Activated T-helper 9 cell treated with anti-CD3 and anti-CD28 coated beads, Interleukin-2, amount 50 U/mL, for 16 hours (primary cell): ENCODE measurements at regions not wholly inside any gene's neighbourhood (a gene's known extent, or its start where the extent isn't known, plus 50 kb on each side); places are given as distances from the start of the nearest gene placed in this dataset.
"Not testable (repeated sequence)": the region's sequence is repeated elsewhere in the genome, so short reads cannot be mapped to it uniquely, and the experiment has no call there.

Source experiments
- DNase-seq: peaks from one replicate; pipeline ENCODE4 v3.0.0-alpha.2; 2020; ENCODE audit warnings: low read depth

GRCh38 chr6:119874381-119874780, 524.8 kb upstream of the MAN1A1 start:
- DNase-seq: no peak

- no peak for DNase-seq
Measured at GRCh38 chr6:119873107-119873506, 523.5 kb upstream of the MAN1A1 start.

- DNase-seq: no peak
Measured at GRCh38 chr6:119871520-119871919, 522.0 kb upstream of the MAN1A1 start.

GRCh38 chr6:119865466-119866350, 516.1 kb upstream of the MAN1A1 start:
- no peak for DNase-seq

DNA sequence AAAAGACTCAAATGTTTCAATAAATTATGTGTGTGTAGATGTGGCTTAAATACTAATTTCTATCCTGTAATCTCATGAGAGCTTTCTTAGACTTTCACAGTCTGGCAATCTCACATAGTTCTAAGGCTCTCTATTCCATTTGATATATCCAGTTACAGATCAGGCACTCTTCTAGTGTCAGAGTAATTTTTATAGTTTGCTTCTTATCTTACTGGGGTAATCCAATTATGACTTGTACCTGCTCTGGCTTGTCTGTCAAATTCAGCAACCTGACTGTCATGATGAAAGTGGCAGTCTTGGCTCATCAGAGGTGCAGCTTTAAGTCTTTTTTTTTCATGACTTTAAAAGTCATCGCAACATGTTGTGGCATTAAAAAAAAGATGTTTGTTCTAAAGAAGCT, 513.2 kb upstream of the MAN1A1 start:
- no peak for DNase-seq

DNA sequence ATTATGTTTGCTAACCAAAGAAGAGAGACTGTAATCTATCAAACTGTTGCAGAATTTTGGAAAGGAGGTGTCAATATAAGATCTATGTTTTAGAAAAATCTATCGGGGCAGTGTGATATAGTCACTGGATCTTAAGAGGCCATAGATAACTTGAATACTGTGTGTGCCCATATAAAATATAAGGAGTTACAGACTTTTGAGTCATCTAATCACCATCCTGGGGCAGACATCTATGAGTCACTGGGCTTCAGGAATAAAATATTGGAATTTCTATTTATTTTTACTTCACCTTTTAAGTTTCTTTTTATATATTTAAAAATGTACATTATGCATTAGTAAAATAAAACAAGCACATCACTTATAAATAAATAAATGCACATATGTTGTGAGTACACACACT, 509.3 kb upstream of the MAN1A1 start:
- no peak for DNase-seq

DNA sequence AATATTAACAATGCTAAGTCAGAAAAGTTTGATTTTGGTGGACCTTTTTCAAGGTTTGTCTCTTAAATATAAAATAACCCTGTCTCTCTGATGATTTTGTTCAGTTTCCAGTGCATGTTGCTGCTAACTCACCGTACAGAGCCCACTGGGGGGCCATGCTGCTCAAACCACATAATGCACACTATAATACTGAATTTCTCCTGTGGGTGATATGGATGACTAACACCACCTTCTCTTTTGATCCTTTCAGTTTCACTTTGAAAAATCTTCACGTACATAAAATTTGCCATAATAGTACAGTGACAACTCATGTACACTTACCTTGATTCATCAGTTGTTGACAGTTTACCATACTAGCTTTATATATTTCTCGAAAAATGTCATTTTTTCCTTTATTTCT, 506.6 kb upstream of the MAN1A1 start:
- DNase-seq: no peak

DNA sequence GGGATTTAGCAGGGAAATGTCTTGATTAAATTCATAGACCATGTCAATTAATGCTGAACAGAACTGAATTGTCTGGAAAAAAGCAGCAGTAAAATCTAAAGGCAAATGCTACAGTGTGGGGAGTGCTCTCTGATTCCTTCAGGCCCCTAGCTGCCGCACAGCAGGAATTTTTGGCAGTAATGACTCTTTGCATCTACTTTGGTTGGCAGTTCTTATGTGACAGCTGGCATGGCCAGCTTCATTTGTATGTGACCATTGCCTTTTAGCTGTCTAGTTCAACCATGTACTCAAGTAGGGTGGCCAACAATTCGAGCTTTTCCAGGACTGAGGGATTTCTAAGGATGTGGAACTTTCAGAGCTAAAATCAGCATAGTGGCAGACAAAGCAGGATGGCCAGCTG, 499.1 kb upstream of the MAN1A1 start:
- DNase-seq: no peak

GRCh38 chr6:119845161-119845560, 495.6 kb upstream of the MAN1A1 start:
- no peak for DNase-seq

- no peak for DNase-seq
Measured at GRCh38 chr6:119844387-119844786, 494.8 kb upstream of the MAN1A1 start.

GRCh38 chr6:119842191-119842590, 492.6 kb upstream of the MAN1A1 start:
- DNase-seq: no peak

DNA sequence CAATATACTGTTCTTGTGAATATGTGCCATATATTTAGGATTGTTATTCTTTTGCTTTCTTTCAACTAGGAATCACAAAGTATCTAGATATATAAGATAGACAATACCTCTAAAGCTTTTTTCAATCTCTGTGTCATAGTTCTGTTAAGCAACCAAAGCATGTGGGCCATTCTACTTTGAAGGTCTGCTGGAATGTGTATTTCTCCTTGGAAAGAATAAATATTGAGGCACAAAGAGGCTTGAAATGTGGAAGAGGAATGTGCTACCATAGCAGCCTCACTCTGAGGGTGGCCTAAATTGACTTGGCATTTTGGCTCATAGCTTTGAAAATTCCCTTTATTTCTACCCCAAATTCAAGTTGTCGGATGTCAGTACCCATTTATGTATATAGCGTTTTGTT, 488.5 kb upstream of the MAN1A1 start:
- no peak for DNase-seq

DNA sequence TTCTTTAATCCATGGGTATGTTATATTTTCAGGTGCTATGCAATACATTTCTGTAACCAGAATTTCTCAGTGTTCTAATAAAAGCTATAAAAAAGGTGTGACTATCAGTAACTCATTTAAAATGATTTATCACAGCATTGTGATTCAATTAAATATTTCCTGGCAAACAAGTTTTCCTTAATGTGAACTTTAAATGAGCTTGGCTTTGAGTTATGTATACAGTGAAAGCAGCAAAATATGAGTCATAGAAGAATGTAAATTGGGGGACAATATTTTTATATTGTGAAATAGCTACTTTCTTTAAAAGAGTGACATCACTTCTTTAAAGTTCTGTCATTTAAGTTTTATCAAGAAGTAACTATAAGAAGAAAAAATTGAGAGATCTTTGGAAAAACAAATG, 484.9 kb upstream of the MAN1A1 start:
- no peak for DNase-seq

DNA sequence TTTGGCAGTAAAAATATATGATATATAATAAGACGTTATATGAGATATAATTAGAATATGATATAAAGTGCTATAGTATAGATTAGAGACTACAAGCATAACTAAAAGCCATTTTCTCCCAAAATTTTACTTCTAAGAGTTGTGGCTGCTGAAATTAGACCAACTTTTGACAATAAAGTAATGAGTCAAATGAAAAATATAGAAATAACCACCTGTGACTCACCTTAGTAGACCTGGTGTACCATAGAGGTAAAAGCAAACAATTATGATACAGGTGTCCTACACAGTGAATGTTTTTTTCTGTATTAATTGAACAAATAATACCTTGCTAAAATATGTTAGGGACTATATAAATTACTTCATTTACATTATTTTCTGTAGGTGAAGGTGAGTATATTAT, 482.9 kb upstream of the MAN1A1 start:
- DNase-seq: no peak

GRCh38 chr6:119830494-119831295, 481.1 kb upstream of the MAN1A1 start:
- no peak for DNase-seq

DNA sequence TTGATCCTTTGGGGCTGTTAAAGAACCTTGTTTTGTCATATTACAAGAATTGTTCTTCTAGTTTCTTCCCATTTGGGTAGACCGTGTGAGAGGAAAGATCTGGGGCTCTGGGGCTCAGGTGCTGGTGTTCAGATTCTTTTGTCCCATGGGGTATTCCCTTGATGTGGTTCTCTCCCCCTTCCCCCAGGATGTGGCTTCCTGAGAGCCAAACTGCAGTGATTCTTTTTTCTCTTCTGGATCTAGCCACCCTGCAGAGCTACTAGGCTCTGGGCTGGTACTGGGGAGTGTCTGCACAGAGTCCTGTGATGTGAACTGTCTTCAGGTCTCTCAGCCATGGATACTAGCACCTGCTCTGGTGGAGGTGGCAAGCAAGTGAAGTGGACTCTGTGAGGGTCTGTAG, 480.5 kb upstream of the MAN1A1 start:
- no peak for DNase-seq

DNA sequence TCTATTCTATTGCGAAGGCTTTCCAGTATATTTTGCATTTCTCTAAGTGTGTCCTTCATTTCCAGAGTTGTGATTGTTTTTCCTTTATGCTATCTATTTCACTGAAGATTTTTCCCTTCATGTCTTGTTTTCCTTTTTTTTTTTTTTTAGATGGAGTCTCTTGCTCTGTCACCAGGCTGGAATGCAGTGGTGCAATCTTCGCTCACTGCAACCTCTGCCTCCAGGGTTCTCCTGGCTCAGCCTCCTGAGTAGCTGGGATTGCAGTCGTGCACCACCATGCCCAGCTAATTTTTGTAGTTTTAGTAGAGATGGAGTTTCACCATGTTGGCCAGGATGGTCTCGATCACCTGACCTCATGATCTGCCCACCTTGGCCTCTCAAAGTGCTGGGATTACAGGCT, 479.9 kb upstream of the MAN1A1 start:
- not testable (repeated sequence) for DNase-seq

DNA sequence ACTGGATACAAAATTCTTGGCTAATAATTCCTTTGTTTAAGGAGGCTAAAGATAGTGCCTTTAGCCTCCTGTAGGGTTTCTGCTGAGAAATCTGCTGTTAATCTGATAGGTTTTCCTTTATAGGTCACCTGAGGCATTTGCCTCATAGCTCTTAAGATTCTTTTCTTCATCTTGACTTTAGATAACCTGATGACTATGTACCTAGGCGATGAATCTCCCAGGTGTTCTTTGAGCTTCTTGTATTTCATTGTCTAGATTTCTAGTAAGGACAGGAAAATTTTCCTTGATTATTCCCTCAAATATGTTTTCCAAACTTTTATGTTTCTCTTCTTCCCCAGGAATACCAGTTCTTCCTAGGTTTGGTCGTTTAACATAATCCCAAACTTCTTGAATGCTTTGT, 479.4 kb upstream of the MAN1A1 start:
- no peak for DNase-seq

DNA sequence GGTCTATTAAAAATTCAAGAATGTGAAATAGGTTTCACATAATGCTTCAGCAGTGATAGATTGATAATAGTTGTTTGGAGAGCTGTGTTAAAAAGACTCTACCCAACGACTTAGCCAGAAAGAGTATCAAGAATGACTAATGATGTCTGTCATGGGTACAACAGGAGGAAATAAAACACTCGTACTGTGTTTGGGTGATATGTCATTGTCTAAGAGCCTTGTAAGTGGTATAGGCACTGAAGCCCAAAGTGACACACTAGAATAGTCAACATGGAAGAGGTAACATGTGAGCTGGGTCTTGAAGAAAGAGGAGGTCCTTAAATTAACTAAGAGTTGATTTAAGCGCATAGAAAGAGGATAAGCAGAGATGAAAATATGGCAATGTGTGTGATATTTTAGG, 471.8 kb upstream of the MAN1A1 start:
- no peak for DNase-seq

DNA sequence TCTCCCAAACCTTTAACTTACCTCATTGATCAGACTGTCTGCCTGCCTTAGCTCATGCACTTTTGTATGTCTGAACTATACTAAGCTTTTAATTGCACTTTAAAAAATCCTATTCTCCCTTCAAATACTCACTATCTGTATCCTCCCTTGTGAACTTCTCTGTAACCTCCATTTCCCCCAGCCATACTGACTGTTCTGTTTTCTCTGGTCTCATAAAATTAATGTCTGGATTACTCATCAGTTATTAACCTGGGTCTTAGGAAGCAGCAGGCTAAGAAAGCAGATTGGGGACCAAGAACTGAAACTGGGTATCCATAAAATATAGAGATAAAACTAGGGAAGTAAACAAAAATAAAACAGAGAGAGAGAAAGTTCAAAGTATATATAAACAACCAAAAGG, 469.3 kb upstream of the MAN1A1 start:
- DNase-seq: no peak

DNA sequence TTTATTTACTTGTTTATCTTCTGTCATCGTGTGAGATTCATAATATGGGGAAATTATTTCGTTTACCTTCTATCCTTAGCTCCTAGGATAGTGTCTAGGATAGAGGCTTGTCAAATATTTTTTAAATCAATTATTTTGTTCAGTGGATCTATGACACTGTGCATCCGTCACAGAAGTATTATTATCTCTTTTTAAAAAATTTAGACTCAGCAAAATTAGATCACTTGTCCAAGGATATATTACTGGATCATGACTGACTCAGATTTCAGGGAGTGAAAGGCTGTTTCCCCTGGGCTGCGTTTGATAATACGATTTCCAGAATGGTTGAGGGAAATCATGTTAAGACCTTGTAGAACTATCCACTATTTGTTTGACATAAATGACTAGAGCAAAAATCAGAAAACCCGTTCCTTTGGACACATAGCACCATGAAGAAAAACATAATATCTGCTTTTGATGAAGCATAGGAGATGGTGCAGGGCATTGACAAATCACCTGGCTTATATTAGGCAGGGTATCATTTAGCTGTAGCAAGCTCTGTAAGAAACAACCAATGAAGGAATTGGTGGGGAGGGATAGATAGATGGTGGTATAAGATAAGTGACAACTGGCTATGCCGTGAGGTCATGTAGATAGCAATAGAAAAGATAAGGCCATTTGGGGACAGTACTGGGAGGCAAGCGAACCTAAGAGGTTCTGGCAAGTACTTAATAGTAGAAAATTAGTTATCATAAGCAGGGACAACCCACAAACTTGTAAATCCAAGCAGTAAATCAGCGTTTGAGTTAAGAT, 465.2 kb upstream of the MAN1A1 start:
- no peak for DNase-seq

DNA sequence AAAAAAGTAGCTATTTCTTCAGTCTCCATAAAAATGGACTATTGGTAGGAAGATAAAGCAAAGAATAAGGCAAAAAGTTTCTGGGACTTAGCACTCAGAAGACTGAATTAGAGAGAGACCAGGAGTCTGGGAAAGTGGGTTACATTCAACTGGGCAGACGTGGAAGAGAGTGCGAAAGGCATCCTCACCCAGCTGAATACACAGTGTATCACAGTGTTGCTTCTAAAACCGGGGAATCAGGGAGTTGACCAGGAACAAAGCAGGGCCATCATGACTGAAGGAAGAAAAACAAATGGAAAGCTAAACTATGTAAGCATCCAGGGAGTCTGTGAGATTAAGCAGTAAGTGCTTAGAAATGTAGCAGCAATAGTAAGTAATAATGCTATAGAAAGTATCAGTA, 452.9 kb upstream of the MAN1A1 start:
- DNase-seq: no peak

GRCh38 chr6:119801056-119801455, 451.5 kb upstream of the MAN1A1 start:
- no peak for DNase-seq
